Limb (tissue), 2 donors: ENCODE measurements at regions not wholly inside any gene's neighbourhood (a gene's known extent, or its start where the extent isn't known, plus 50 kb on each side); places are given as distances from the start of the nearest gene placed in this dataset.

Experiments used
- DNase-seq, 2 donors: peaks; one replicate each; pipeline ENCODE4 v3.0.0-alpha.2; 2016; ENCODE audit errors: extremely low spot score in 2 of 2

DNA sequence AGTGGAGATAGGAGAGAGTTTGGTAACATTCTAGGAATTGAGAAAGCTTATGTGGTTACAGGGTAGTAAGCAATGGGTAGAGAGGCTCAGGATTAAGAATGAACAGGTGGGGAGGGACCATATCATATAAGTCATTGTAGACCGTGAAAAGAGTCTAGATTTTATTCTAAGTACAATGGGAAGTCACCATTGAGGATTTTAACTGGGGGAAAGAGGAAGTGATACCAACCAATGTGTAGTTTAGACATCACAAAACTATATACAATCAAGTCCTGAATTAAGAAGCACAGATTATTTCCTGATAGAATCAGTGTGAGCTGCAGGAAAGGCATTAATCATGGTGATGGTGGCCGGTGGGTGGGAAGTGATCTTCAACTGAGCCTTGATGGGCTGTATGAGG, 178.3 kb upstream of the ZIC3 start:
- DNase-seq: no peak

DNA sequence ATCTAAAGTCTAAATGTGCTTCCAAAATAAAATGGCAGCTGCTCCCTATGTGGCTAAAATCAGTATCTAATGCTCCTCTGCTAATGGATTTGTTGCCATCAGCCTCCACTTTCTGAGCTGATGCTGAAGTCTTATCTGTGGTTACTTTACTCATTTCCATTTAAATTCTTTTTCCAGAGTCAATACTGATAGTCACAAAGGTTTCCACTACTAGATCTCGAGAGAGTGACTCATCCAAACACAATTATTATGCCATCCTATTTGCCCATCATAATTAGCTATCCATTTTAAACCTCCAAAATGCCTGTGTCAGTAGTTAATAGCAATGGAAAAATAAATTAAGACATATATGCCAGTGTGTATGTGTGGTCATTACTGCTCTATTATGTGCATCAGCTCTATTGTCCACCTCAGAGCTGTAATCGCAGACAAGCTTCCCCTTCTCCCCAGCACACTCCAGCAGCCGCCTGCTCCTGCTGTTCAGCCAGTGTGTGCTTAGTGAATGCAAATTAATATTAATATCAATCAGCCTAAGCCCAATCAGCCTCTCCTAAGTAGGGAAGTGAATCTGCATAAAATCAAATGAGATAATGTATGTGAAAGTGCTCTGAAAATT, 199.8 kb upstream of the ZIC3 start:
- DNase-seq: no peak

DNA sequence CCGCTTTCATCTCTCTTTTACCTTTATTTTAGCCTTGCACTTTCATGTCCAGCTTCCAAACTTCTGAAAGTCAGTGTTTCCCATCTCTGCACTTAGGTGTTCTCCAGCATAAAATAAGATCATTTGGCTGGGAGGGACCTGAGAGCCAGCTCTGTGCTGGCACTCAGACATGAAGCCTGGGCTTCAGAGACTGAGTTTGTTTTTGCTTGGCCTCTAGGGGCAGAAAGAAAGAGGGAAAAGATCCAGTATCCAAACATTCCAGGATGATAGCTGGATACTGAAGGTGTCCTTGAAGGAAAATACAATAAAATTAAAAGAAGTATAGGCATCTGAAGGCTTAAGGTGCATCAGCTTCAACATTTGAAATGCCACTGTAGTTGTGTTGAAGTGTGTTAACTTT, 202.4 kb upstream of the ZIC3 start:
- no peak for DNase-seq

DNA sequence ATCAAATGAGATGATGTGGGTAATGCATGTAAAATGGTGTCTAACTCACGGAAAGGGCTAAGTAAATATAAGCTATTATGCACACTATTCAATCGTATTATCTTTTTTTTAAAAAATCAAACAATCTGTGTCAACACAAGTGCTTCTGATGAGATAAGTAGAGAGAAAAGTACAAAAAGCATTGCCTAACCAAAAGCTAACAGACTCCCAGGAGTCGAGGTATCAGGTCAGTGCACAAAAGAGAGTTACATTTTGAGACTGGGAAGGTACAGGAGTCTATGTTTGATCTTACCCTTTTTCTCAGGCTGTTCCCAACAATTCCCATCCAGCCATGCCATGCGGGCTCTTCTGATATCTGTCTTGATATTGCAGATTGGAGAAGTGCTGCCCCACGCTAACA, 203.3 kb upstream of the ZIC3 start:
- no peak for DNase-seq

DNA sequence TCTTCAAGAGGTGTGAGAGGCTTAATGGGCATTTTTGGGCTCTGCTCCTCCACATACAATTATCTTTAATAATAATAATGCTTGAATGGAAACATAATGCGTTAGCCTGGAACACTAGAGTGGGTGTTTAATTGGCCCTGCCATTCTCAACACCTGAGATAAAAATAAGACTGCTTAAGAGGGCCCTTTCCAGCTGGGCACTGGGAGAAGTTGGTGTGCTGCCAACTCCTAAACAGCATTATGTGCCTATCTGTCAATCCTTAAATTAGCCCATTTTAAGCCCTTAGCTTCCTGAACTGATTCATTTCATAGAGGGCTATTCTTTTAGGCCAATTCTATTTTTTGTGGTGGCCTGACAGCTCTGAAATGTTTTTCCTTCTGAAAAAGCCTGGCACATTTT, 211.1 kb upstream of the ZIC3 start:
- DNase-seq: no peak

DNA sequence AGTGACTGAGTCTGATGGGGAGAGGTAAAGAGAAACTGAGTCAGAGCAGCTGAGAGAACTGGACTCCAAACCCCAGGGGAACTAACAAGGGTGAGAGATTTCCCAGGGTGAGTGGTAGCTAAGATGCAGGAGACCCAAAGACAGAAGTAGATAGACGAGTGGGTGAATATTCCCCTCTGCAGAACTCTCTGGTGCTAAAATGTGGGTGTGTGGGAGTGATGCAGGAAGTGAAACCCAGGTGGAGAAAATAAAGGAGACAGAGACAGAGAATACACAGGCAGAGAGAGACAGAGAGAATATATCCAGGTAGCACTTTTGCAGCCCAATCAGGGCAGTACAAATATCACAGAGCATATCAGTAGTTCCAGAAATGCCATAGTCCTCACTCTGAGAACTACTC, 212.5 kb upstream of the ZIC3 start:
- no peak for DNase-seq

DNA sequence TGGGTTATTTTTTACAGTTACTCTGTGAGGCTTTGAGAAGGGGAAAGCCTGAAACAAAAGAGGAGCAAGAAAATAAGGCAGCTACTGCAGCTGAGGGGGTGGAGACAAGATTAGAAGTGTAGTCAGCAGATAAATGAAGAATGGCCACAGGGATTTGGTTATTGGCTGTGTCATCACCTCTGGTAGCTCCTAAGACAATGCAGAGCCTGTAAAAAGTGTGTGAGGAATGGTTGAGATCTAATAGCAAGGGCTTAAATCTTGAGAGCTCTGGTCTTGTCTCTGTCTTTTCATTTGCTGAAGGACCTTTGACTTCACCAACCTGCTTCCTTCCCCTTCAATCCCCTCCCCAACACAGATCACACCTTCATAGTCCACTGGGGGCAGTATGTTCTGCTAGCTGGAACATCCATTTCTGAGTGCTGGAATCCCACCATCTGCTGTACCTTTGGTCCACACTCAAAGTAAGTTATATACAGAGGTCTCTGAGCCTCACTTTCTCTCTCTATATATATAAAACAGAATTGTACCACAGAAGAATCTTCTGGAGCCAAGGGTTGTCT, 213.7 kb upstream of the ZIC3 start:
- DNase-seq: no peak

DNA sequence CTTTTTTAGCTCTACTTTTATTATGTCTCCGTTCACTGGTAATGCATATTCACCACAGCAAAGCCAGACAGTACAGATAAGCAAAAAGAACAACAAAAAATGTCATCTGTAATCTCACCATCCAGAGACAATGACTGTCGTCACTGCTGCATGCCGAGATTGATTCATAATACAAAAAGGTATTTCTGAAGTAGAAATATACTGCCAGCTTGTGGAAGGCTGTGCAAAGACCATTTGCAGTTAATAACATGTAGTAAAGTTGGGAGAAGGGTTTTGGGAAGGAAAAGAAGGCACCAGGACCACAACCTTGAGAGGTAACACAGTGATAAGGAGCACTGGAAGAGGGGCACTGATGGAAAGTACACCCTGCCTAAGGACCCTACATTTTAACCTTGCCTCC, 223.0 kb upstream of the ZIC3 start:
- no peak for DNase-seq

DNA sequence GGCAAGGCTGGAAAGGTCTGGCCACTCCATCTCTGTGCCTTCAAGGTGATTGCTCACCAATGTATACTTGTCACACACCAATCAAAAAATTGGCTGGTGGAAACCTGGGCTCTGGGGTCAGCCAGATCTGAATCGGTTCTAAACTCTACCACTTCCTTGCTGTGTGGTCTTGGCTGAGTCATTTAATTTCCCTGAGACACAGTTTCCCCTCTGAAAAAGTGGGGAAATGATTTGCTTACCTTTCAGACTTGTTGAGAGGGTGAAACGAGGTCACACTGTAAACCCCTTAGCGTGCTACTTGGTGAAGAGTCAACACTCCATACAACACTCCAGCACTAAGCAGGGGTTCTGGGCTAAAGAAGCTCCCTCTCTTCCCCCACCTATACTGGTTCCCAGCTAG, 252.3 kb upstream of the ZIC3 start:
- no peak for DNase-seq

DNA sequence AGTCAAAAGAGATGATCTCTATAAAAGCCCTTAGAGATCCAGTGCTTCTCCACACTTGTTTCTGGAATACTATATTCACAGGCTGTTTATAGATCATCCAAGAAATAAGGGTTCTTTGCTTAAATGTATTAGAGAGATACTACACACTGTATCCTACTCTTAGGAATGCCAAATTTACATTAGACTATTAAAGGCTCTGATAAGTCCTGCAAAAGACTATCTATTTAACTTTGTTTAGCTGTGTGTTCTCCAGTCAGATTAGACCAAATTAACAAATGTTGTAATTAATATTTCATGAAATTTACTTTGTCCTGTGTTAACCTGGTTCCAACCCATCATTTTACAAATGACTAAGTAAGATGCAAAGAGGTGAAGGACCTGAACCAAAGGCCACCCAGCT, 260.5 kb upstream of the ZIC3 start:
- DNase-seq: no peak

DNA sequence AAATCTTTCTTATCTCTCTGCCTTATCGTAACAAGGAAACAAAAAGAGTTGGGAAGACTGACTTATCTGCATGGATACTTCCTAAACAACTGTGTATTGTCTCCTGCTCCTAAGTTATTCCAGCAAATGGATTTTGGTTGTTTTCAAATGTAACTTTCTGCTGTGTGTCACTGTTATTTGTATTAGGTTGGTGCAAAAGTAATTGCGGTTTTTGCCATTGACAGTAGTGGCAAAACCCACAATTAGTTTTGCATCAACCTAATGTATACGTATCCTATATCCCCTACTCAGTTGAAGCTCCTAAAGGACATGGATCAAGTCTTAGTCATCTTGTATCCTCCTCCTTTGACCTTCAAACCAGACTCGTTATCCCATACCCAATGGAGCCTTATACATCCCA, 263.4 kb upstream of the GPR101 start:
- DNase-seq: no peak

DNA sequence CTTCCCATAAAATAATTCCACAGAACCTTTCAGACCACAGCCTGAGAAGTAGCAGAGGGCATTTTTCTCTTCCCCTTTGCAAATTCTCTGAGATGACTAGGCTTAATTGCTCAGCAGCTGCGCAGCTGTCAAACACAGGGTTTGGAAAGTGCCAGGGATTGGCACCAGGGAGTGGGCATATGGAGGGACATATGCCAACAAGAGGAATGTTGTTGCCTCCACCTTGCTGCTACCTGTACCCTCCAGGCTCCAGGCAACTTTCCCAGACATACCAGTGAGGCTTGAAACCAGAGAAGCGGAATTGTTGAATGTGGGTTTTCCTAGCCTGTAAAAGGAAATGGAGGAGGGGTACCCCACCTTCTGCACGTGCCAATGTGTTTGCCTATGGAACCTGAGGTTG, 256.2 kb upstream of the GPR101 start:
- DNase-seq: no peak

DNA sequence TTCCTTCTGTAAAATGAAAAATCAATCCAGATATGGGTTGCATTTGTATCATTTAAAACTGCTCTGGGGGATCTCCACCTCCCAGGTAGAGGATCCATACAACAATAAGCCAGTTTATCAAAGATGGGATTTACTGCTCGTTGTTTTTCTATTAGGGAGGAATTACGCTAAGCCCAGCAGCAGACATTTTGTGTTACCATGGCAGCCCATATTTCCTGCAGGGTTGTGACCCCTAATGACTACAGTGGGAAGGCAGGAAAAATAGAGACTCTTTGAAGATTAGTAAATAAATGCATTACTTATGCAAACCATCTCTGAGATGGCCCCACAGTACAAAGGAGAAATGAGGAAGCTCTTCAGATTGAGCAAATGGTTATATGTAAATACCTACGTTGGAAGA, 253.4 kb upstream of the GPR101 start:
- no peak for DNase-seq

DNA sequence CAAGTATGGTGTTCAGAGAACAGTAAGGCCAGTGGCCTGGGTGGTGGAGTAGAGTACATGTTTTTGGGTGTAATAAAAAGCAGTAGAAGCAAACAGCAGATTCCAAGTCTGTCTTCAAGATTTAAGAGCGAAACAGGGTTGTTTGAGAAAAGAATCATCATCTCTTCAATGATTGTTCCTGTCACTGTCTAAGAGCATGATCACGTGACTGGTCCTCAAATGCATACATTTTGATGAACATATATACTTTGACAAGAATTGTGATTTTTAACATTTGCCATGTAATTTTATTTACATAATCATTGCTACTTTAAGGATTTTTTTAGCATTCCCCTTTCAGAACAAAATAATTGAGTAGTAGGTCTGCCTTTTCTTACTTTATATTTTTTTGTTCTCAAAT, 252.6 kb upstream of the GPR101 start:
- no peak for DNase-seq

DNA sequence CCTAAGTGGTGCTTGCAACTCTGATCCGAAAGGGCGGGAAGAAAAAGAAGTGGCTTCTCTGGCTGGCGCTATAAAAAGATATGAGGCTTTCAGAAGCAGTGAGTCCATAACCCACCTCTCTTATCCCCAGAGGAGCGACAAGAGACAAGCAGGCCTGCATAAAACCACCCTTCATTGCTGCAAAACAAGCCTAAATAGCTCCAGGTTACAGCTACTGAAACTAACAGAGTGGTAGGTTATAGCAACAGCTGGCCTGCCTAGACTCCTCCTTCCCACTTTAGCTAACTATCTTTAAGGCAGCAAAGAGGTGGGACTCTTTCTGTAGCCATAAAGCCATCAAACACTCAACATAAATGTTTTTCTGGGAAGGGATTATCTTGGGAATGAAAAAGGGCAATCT, 245.0 kb upstream of the GPR101 start:
- DNase-seq: no peak

DNA sequence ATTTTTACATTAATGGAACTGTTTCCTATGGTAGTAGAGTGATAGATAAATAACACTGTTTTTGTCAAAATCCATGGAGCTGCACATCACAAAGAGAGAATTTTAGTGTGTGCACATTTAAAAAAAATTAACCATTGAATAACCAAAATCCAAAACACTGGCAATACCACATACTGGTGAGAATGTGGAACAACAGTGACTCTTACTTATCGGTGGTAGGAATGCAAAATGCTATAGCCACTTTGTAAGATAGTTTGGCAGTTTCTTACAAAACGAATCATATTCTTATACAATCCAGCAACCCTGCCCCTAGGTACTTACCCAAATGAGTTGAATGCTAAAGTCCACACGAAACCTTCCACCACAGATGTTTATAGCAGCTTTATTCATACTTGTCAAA, 229.6 kb upstream of the GPR101 start:
- no peak for DNase-seq

DNA sequence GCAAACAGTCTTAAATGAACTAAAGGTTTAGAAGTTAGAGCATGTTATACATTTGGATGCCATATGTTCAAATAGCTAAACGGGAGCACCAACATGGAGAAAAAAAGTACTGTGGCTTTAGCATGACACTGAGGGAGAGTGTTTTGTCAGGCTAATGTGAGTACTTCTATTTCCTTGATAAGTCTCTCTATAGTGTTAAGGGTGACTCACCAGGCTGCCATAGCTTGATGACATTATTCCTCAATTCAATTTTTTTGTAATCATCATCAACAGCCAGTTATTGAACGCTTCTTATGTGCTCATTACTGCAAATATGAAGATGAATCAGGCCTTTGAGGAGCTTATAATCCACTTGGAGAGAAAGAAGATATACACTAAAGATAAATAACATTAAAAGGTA, 211.4 kb upstream of the GPR101 start:
- DNase-seq: no peak

DNA sequence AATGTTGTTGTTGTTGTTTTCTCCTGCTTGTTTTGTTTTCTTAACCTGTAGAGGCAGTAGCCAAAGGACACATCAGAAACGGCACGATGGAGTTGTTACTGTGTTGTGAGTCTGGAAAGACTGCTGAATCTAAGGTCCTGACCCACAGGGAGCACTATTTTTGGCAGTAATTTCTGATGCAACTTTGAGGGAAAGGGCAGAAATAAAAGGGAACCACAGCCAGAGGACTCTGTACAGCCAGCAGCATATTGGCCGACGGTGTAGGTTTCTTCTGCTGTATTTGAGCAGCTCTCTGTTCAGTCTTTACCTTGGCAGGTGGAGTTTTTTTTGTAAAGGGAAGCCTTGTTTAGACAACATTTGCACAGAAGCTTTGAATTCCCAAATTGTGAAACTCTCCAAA, 203.0 kb upstream of the GPR101 start:
- no peak for DNase-seq

DNA sequence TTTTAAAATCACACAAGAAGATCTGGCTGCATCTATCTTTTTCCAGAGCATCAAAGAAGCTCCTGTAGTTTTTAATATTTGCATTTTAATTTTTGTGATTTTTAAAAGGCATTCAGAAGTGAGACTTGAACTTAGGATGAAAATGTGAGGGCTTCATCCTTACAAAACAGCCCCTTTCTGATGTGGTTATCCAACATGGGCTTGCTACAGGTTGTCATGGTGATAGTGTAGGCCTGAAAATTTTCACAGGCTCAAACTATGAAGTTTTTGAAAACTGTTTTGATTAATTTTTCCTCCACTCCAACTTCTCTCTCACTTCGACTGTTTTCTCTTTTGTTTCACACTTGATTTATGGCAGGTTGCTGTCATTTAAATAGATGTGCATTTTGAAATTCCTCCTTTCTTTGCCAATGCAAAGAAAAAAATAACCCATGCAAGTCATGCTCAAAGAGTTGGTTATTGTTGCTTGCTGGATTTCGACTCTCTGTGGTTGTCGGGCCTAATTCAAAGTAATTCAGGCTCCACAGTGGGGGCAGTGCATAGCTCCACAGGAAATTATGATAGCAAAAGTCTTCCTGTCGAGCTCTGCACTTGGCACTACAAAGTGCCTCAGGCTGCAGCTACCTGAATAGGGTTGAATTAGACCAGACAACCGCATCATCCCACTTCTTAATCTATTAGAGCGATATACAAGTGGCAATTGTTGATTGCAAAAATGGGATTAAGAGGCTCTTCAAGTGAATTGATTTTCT, 201.0 kb upstream of the GPR101 start:
- no peak for DNase-seq

DNA sequence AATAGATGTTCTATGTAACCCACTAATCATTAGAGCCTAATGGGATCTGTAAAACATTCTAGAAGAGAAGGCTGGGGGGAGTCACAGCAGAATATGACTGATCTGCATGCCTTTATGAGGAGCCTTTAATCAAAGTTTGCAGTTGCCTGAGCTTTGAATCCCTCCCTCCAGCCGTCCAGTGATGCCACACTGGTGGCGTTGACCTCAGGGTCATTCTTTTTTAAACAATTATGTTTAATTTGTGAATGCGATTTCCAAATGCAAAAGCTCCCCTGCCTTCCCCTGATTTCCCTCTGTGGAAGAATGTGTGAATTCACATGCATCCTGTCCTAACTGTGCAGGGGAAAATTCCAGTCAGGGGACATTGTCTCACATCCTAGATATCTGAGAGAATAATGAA, 199.7 kb upstream of the GPR101 start:
- DNase-seq: no peak

DNA sequence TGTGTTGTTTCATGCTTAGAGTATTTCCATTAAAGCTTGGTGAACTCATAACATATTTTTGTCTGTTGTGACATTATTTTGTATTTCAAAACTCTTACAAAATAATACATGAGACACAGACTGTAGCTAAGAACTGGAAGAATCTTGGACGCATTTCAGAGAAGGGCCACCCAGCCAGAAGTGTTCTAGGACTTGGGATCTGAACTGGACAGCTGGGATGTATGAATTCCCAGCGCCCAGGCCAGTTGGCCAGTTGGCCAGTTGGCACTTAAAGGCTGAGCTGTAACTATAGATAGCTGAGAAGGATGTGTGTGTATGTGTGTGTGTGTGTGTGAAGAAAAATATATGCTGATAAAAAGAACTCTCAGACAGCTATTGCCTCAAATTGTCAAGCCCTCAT, 193.4 kb upstream of the GPR101 start:
- peak; percentile 3 to 24 for DNase-seq

DNA sequence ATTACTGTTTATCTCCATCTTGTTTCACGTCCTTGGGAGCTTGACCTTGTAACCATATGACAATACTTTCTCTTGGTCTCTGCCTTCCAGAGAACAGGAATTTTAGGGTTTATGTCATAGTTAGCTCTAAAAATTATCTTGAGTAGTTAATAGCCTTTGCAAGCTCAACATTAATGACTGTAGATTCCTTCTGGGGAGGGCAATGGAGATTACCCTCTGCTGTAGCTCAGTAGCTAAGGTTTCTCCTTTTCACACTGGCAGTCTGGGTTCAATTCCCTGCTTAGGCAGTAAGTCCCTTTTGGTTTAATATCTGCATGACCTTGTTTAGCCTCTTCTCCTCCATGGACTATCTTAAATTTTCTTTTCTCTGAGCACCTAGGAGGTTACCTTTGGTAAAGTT, 181.7 kb upstream of the GPR101 start:
- no peak for DNase-seq

DNA sequence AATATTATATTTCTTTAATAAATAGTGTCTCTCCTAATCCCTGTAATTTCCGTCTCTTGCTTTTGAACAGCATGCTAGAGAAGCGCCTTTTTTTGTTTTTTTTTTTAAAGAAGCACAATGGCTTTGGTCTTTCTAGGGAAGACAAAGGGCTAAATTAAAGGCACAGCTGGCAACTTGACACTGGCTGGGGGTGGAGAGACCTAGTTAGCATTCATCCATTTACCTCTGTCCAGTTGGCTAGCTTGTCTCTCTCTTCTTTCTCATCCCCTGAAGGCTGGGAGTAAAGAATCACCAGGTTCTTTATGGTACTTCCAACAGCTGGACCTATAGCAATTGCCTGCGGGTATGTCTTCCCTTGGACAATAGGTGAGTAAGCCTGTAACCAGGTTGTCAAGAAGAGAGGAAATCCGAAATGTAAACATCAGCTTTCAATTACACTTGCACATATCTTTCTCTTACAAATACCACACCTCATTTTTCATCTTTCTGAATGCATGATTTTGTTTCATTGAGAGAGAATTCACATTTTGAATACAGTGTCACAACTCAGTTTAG, 178.4 kb upstream of the GPR101 start:
- DNase-seq: no peak
